WTC11 (cell line): ENCODE measurements at regions not wholly inside any gene's neighbourhood (a gene's known extent, or its start where the extent isn't known, plus 50 kb on each side); places are given as distances from the start of the nearest gene placed in this dataset.

ENCODE experiments used
- ATAC-seq: fragments of 200-7000 bp; cut with Tn5 transposase; 2 replicates; pipeline ENCODE4 v1.10.0; 2021; ENCODE audit warnings: mild to moderate bottlenecking, moderate library complexity
- CTCF ChIA-PET: fragments of 300-600 bp; sonication (Branson Sonifier 250); formaldehyde crosslinking; loops from one replicate; lab custom pipeline; 2021; ENCODE audit warnings: antibody characterized with exemption; lab: Charles Lee
- POLR2A ChIA-PET: fragments of 350-600 bp; sonication (Branson Sonifier 250); formaldehyde crosslinking; loops from one replicate; lab custom pipeline; 2021; ENCODE audit warnings: antibody characterized with exemption; lab: Charles Lee
- DNase-seq: peaks from one replicate; pipeline ENCODE4 v3.0.0; 2021; ENCODE audit warnings: low spot score
- H3K27ac Mint-ChIP-seq: 2 replicates; pipeline ENCODE4 v1.8.0; 2021; ENCODE audit warnings: mixed read lengths
- H3K27me3 Mint-ChIP-seq: 2 replicates; pipeline ENCODE4 v1.8.0; 2021; ENCODE audit warnings: low read depth, mild to moderate bottlenecking, moderate library complexity, mixed read lengths
- H3K36me3 Mint-ChIP-seq: 2 replicates; pipeline ENCODE4 v1.8.0; 2021; ENCODE audit warnings: mixed read lengths
- H3K4me1 Mint-ChIP-seq: 2 replicates; pipeline ENCODE4 v1.8.0; 2022; ENCODE audit warnings: mixed read lengths
- H3K4me3 Mint-ChIP-seq: 2 replicates; pipeline ENCODE4 v1.8.0; 2021; ENCODE audit warnings: mild to moderate bottlenecking, moderate library complexity, mixed read lengths
- H3K9me3 Mint-ChIP-seq: 2 replicates; pipeline ENCODE4 v1.8.0; 2021; ENCODE audit warnings: mixed read lengths
- ETV6 ChIP-seq: sonication (generic); formaldehyde crosslinking; IDR thresholded peaks from 2 replicates; pipeline ENCODE4 v1.8.1; 2022; ENCODE audit warnings: mild to moderate bottlenecking, missing genetic modification reagents
- IRF2 ChIP-seq: sonication (generic); formaldehyde crosslinking; IDR thresholded peaks from 2 replicates; pipeline ENCODE4 v1.8.0; 2022; ENCODE audit warnings: low read depth, missing genetic modification reagents, borderline replicate concordance
- JAZF1 ChIP-seq: fragments of 250-450 bp; sonication (Bioruptor Pico); IDR thresholded peaks from 2 replicates; pipeline ENCODE4 v1.9.0; 2021; ENCODE audit warnings: moderate library complexity, mild to moderate bottlenecking, inconsistent platforms
- JUN ChIP-seq: sonication (generic); formaldehyde crosslinking; IDR thresholded peaks from 2 replicates; pipeline ENCODE4 v1.8.0; 2023; ENCODE audit warnings: mild to moderate bottlenecking, missing genetic modification reagents
- MXD4 ChIP-seq: fragments of 250-450 bp; sonication (Bioruptor Pico); IDR thresholded peaks from 2 replicates; pipeline ENCODE4 v1.8.0; 2021; ENCODE audit warnings: mild to moderate bottlenecking, moderate library complexity, borderline replicate concordance
- NFE2L1 ChIP-seq: sonication (generic); formaldehyde crosslinking; IDR thresholded peaks from 2 replicates; pipeline ENCODE4 v1.8.1; 2023; ENCODE audit warnings: missing genetic modification reagents
- RORB ChIP-seq: fragments of 250-450 bp; sonication (Bioruptor Pico); IDR thresholded peaks from 2 replicates; pipeline ENCODE4 v1.9.0; 2021; ENCODE audit warnings: mild to moderate bottlenecking
- SOX15 ChIP-seq: fragments of 250-450 bp; sonication (Bioruptor Pico); IDR thresholded peaks from 2 replicates; pipeline ENCODE4 v1.9.0; 2021; ENCODE audit warnings: mild to moderate bottlenecking
- TP53 ChIP-seq: sonication (generic); formaldehyde crosslinking; IDR thresholded peaks from 2 replicates; pipeline ENCODE4 v1.8.1; 2023; ENCODE audit warnings: mild to moderate bottlenecking, missing genetic modification reagents
- ZNF121 ChIP-seq: sonication (generic); formaldehyde crosslinking; IDR thresholded peaks from 2 replicates; pipeline ENCODE4 v1.8.0; 2023; ENCODE audit warnings: missing genetic modification reagents
- ZNF138 ChIP-seq: sonication (generic); formaldehyde crosslinking; conservative IDR thresholded peaks from 2 replicates; pipeline ENCODE4 v1.8.1; 2022; ENCODE audit warnings: mild to moderate bottlenecking, moderate library complexity, missing genetic modification reagents
- ZNF219 ChIP-seq: sonication (generic); formaldehyde crosslinking; IDR thresholded peaks from 2 replicates; pipeline ENCODE4 v1.8.0; 2023; ENCODE audit warnings: missing genetic modification reagents, mild to moderate bottlenecking, borderline replicate concordance
- TF ChIP-seq, protein P1 (sequence below): sonication (generic); formaldehyde crosslinking; IDR thresholded peaks from 2 replicates; pipeline ENCODE4 v1.8.0; 2023; ENCODE audit warnings: mild to moderate bottlenecking, missing genetic modification reagents
- TF ChIP-seq, protein P2 (sequence below): fragments of 250-450 bp; sonication (Bioruptor Pico); IDR thresholded peaks from 2 replicates; pipeline ENCODE4 v1.9.0; 2021; ENCODE audit warnings: mild to moderate bottlenecking
- TF ChIP-seq, protein P3 (sequence below): sonication (generic); formaldehyde crosslinking; IDR thresholded peaks from 2 replicates; pipeline ENCODE4 v1.8.1; 2023; ENCODE audit warnings: mild to moderate bottlenecking, missing genetic modification reagents, borderline replicate concordance
- TF ChIP-seq, protein P4 (sequence below): fragments of 250-450 bp; sonication (Bioruptor Pico); IDR thresholded peaks from 2 replicates; pipeline ENCODE4 v1.9.0; 2021; ENCODE audit warnings: mild to moderate bottlenecking, borderline replicate concordance
- TF ChIP-seq, protein P5 (sequence below): fragments of 200-600 bp; IDR thresholded peaks from 2 replicates; pipeline ENCODE4 v1.8.0; 2022; ENCODE audit warnings: antibody characterized with exemption

DNA sequence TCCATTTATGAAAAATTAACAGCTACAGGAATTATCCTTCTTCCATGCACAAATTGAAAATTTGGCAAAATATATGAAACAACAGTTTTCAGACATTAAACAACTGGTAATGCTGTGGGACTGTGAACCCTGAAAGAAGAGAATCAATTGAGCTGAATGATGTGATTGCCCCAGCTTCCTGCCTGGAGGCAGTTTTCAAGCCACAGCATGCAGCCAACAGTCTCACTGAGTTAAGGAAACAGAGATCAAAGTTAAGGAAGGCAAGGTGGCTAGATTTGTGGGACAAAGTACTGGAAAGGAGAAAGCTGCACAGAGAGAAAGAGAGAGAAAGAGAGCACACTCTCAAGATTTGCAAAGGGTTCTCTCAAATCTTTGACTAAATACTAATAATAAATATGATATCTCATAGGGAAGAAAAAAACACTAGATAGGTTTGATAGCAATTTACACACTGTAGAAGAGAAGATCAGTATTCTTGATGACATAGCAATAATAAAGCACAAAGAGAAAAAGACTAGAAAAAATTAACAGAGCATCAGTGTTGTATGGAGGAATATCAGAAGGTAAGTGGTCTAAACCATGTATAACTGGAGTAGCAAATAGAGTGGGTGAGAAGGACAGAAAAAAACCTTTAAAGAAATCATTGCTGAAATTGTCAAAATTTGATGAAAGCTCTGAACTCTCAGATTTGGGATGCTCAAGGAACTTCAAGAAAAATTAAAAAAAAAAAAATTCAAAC lies 70.1 kb upstream of the CNKSR3 start:
- POLR2A ChIA-PET, result interaction anchor here (0.6 kb wide), 1 partner anchor 170 kb away, joined by 3 read pairs; no protein-coding TSS in a partner anchor
- H3K27me3 Mint-ChIP-seq, result no peaks in the 10 kb centered on the region; the same call in 1 of the 2 replicates
- CTCF ChIA-PET, result no interaction called here

More for the DNA sequence above, 70.1 kb upstream of the CNKSR3 start:
- Mint-ChIP-seq H3K4me3 (no peak overlapping the region), H3K4me1 (peaks cover 11% of the 10 kb centered on the region), H3K9me3 (peaks cover 10% of the 10 kb centered on the region), H3K36me3 (0 out of 2 replicates have a peak, but pooled peaks cover 4% of the 10 kb centered on the region), H3K27ac (no peak overlapping the region)
- ATAC-seq (peak; percentile 67), DNase-seq (no peak)
- TF ChIP-seq ZNF138 (CRISPR knock-in tag), result no peak
- TF ChIP-seq JUN (CRISPR knock-in tag), result no peak
- no peak for TF ChIP-seq JAZF1
- TF ChIP-seq, protein P1, sequence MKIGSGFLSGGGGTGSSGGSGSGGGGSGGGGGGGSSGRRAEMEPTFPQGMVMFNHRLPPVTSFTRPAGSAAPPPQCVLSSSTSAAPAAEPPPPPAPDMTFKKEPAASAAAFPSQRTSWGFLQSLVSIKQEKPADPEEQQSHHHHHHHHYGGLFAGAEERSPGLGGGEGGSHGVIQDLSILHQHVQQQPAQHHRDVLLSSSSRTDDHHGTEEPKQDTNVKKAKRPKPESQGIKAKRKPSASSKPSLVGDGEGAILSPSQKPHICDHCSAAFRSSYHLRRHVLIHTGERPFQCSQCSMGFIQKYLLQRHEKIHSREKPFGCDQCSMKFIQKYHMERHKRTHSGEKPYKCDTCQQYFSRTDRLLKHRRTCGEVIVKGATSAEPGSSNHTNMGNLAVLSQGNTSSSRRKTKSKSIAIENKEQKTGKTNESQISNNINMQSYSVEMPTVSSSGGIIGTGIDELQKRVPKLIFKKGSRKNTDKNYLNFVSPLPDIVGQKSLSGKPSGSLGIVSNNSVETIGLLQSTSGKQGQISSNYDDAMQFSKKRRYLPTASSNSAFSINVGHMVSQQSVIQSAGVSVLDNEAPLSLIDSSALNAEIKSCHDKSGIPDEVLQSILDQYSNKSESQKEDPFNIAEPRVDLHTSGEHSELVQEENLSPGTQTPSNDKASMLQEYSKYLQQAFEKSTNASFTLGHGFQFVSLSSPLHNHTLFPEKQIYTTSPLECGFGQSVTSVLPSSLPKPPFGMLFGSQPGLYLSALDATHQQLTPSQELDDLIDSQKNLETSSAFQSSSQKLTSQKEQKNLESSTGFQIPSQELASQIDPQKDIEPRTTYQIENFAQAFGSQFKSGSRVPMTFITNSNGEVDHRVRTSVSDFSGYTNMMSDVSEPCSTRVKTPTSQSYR (CRISPR knock-in tag), result no peak
- no peak for TF ChIP-seq ZNF121 (CRISPR knock-in tag)
- TF ChIP-seq IRF2 (CRISPR knock-in tag), result no peak
- no peak for TF ChIP-seq NFE2L1
- TF ChIP-seq SOX15 (CRISPR knock-in tag), result no peak
- TF ChIP-seq ZNF219, result no peak
- TF ChIP-seq, protein P2, sequence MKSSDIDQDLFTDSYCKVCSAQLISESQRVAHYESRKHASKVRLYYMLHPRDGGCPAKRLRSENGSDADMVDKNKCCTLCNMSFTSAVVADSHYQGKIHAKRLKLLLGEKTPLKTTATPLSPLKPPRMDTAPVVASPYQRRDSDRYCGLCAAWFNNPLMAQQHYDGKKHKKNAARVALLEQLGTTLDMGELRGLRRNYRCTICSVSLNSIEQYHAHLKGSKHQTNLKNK (CRISPR knock-in tag), result no peak
- no peak for TF ChIP-seq MXD4 (CRISPR knock-in tag)
- TF ChIP-seq TP53 (CRISPR knock-in tag), result no peak
- TF ChIP-seq, protein P3, sequence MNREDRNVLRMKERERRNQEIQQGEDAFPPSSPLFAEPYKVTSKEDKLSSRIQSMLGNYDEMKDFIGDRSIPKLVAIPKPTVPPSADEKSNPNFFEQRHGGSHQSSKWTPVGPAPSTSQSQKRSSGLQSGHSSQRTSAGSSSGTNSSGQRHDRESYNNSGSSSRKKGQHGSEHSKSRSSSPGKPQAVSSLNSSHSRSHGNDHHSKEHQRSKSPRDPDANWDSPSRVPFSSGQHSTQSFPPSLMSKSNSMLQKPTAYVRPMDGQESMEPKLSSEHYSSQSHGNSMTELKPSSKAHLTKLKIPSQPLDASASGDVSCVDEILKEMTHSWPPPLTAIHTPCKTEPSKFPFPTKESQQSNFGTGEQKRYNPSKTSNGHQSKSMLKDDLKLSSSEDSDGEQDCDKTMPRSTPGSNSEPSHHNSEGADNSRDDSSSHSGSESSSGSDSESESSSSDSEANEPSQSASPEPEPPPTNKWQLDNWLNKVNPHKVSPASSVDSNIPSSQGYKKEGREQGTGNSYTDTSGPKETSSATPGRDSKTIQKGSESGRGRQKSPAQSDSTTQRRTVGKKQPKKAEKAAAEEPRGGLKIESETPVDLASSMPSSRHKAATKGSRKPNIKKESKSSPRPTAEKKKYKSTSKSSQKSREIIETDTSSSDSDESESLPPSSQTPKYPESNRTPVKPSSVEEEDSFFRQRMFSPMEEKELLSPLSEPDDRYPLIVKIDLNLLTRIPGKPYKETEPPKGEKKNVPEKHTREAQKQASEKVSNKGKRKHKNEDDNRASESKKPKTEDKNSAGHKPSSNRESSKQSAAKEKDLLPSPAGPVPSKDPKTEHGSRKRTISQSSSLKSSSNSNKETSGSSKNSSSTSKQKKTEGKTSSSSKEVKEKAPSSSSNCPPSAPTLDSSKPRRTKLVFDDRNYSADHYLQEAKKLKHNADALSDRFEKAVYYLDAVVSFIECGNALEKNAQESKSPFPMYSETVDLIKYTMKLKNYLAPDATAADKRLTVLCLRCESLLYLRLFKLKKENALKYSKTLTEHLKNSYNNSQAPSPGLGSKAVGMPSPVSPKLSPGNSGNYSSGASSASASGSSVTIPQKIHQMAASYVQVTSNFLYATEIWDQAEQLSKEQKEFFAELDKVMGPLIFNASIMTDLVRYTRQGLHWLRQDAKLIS, result no peak
- TF ChIP-seq RORB, result no peak
- TF ChIP-seq ETV6 (CRISPR knock-in tag), result no peak
- TF ChIP-seq, protein P4, sequence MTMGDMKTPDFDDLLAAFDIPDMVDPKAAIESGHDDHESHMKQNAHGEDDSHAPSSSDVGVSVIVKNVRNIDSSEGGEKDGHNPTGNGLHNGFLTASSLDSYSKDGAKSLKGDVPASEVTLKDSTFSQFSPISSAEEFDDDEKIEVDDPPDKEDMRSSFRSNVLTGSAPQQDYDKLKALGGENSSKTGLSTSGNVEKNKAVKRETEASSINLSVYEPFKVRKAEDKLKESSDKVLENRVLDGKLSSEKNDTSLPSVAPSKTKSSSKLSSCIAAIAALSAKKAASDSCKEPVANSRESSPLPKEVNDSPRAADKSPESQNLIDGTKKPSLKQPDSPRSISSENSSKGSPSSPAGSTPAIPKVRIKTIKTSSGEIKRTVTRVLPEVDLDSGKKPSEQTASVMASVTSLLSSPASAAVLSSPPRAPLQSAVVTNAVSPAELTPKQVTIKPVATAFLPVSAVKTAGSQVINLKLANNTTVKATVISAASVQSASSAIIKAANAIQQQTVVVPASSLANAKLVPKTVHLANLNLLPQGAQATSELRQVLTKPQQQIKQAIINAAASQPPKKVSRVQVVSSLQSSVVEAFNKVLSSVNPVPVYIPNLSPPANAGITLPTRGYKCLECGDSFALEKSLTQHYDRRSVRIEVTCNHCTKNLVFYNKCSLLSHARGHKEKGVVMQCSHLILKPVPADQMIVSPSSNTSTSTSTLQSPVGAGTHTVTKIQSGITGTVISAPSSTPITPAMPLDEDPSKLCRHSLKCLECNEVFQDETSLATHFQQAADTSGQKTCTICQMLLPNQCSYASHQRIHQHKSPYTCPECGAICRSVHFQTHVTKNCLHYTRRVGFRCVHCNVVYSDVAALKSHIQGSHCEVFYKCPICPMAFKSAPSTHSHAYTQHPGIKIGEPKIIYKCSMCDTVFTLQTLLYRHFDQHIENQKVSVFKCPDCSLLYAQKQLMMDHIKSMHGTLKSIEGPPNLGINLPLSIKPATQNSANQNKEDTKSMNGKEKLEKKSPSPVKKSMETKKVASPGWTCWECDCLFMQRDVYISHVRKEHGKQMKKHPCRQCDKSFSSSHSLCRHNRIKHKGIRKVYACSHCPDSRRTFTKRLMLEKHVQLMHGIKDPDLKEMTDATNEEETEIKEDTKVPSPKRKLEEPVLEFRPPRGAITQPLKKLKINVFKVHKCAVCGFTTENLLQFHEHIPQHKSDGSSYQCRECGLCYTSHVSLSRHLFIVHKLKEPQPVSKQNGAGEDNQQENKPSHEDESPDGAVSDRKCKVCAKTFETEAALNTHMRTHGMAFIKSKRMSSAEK (CRISPR knock-in tag), result no peak
- TF ChIP-seq, protein P5, sequence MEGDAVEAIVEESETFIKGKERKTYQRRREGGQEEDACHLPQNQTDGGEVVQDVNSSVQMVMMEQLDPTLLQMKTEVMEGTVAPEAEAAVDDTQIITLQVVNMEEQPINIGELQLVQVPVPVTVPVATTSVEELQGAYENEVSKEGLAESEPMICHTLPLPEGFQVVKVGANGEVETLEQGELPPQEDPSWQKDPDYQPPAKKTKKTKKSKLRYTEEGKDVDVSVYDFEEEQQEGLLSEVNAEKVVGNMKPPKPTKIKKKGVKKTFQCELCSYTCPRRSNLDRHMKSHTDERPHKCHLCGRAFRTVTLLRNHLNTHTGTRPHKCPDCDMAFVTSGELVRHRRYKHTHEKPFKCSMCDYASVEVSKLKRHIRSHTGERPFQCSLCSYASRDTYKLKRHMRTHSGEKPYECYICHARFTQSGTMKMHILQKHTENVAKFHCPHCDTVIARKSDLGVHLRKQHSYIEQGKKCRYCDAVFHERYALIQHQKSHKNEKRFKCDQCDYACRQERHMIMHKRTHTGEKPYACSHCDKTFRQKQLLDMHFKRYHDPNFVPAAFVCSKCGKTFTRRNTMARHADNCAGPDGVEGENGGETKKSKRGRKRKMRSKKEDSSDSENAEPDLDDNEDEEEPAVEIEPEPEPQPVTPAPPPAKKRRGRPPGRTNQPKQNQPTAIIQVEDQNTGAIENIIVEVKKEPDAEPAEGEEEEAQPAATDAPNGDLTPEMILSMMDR, result no peak
